Stimulated activated CD8-positive, alpha-beta memory T cell treated with anti-CD3 and anti-CD28 coated beads, Interleukin-2, amount 100 ng/mL, for 1 hour (primary cell): ENCODE measurements at regions not wholly inside any gene's neighbourhood (a gene's known extent, or its start where the extent isn't known, plus 50 kb on each side); places are given as distances from the start of the nearest gene placed in this dataset.

Experiments
- DNase-seq, 2 donors: peaks; one replicate each; pipeline ENCODE4 v3.0.0-alpha.2; 2020; ENCODE audit warnings: low read depth in 2 of 2

DNA sequence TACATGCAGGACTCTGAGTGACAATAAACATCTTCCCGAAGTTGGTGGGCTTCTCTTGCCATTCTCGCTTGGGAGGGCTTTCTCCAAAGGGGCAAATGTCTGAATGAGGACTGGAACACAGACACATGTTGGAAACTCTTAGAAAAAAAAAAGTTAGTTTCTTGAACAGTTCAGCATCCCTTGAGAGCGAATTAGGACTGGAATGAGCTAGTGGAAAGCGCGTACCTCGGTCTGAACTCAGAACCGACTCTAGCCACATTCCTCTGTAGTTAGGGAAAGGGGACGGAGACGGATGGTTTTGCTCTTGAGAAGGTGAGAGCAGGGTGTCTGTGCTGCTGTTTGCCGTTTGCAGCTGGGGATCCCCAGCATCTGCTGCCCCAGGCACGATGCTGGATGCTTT lies 517.3 kb downstream of the TBC1D22A start:
- DNase-seq = no peak

DNA sequence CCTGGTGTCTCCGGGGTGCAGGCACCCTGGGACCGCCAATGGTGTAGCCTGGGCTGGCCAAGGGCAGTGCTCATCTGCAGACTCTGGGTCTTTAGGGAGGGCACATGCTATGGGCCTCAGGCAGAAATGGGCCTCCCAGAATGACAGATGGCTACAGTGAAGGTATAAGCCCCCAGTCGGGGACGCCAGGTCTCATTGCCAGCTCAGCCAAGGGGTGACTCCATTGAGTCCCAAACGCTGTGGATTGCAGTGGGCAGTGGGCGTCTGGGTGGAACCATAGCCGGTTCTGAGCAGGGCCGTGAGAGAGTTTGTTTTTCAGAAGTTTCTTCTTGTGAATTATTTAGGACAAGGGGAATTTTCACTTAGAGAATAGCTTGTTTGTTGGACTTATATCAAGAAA lies 516.9 kb downstream of the TBC1D22A start:
- DNase-seq = no peak

DNA sequence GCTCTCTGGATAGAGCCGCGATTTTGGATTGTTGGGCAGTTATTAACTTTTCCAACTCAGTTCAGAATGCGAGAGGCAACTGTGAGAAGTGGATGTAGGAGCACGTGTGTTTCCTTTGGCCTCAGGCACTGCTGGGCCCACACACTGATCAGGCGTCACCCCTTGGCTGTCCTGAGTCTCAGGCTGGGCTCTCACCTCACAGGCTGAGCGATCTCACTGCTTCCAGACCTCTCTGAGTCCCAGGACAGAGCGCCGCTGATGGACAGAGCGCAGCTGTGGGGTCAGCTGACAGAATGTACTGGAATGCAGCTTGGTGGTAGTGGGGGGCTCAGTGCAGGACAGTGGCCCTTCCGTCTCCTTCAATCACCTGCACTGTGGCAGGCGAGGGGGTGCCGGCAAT lies 516.2 kb downstream of the TBC1D22A start:
- DNase-seq = no peak

DNA sequence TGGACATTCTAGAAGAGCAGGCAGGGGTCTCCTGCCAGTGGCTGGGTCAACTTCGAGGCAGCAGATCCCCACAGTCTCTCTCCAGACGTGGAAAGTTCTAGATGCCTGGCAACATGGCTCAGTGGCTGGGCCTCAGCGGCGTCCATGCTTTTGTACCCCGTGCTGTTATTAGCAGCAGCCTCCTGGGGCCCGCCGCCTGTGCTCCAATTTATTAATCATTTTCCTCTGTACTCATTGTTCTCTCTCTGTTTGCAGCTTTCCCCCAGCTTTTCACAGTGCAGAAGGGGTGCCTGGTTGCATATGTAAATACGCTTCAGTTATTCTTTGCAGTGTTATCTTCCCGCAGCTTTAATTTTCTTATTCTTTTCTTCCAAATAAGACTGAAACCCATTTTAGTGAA lies 515.1 kb downstream of the TBC1D22A start:
- DNase-seq = no peak

DNA sequence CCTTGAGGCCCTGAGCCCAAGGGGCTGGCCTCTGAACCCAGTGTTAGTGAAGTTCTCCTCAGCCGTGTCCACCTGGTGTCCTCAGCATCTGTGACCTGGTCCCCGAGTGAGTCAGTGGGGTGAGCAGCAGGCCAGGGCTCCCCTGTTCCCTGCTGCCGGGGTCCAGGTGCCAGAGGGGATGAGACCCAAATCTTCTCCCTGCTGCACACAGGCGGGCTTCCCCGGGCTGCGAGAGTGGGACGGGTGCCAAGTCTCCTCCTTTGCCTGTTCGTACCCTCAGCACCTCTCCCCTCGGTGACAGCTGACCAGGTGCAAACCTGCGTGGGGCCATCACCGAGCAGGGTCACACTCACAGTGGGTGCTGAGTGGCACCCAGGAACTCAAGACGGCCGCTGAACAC lies 514.5 kb downstream of the TBC1D22A start:
- DNase-seq = no peak

DNA sequence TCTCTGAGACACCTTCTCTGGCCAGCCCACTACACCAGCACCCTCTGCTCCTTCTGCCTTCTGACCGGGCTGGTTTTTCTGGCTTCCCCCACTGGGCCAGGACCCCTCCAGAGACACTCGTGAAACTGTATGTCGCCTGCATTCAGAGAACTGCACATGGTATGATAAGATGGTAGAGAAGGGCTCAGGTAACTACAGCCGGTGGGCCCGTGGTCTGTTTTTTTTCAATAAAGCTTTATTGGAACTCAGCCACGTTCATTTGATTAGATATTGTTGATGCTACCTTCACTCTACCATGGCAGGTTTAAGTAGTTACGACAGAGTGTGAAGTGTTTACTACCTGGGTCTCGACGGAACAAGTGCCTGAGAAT lies 514.0 kb downstream of the TBC1D22A start:
- DNase-seq = no peak

DNA sequence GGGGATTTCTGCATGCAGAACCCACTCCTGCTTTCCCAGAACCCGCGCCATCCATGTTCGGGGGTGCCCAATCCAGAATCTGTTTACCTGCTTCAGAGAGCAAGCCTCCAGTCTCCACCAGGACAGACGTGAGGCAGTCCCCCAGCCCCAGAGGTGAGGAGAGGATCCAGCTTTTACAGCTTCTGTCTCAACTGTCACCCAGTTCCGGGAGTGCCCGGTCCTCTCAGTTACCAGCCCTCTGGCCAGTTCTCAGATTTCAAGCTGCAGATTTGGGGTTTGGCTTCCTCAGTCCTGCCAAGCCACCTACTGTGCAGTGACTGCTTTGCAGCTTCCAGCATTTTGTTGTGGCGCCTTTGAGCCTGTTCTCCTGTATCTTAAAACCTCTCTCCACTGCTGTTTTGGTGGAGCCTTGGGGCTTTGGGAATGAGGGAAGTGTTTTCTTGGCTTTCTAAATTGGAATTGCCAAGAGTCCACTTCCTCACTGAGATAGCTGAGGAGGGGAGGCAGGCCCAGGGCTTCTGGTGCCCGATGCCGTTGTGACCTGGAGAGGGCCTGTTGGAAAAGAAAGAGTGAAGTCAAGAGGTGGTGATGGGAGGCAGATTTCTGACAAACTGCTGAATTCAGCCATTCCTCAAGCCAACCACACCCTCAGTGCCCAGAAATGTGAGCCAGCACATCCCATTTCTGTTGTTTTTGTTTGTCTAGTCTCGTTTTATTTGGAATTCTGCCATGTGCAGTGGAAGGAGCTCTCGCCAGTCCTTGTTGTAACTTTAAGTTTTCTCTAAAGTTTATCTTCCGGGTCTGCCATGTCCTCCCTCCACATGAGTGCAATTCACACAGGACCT lies 513.4 kb downstream of the TBC1D22A start:
- DNase-seq = no peak

DNA sequence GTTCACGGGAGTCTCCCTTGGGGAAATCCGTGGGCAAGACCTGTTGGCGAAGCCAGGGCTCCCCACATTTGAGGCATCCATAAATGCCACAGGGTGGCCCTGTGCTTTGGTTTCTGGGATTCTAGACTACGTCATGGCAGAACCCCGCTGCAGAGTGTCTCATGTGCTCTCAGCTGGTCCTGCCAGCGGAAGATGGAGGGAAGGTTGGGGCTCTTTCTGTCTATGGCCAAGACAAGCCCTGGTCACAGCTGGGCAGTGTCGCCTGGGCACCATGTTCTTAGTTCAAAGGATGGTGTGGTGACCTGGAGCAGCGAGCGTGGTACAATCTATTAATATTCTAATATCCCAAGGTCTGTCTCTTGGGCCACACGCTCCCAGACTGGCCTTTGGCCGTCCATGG lies 511.7 kb downstream of the TBC1D22A start:
- no peak for DNase-seq

DNA sequence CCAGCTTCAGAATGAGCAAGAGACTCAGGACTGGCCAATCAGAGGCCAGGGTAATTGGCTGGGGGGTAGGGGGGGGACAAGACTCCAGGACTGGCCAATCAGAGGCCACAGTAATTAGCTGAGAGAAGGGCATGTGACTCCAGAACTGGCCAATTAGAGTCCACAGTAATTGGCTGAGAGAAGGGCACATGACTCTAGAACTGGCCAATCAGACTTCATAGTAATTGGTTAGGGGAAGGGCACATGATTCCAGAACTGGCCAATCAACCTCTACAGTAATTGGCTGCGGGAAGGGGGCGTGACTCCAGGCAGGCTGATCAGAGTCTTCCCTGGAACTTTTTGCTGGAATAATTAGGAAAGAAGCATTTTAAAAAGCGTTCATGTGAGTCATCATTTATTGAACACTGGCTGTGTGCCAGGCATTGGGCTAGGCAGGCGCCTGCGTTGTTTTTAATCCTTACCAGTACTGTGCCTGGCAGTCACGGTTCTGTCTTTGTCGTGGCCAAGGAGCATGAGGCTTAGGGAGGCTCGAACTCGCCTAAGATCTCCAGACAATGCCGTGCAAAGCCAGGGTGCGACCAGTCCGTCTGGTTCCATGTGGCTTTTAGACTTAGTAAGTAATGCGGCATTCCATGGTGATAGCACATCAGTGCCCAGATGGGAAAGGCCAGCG lies 508.1 kb downstream of the TBC1D22A start:
- no peak for DNase-seq

DNA sequence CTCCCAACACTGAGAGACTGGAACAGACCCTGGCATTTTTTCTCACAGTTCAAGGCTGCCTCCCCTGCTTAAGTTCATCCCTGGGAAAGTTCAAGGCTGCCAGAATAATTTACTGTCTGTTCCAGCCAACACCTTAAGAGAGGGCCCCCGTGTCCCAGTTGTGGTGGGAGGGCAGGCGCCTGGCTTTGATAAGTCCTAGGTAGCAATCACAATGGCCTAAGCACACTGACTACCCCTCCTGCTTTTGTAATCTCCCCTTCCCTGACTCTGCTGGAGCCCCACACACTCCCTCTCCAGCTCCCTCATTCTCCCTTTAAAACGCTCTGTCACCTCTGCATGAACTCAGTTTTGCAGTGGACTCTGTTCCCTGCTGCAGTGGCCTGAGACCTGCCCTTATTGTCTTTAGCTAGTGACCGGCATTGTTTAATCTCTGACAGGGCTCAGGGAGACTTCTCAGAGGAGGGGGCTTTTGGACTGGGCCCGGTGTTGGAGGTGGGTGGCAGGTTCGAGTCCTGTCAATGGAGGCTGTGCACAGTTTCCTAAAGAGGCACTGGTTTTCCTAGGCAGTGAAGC lies 507.2 kb downstream of the TBC1D22A start:
- no peak for DNase-seq

DNA sequence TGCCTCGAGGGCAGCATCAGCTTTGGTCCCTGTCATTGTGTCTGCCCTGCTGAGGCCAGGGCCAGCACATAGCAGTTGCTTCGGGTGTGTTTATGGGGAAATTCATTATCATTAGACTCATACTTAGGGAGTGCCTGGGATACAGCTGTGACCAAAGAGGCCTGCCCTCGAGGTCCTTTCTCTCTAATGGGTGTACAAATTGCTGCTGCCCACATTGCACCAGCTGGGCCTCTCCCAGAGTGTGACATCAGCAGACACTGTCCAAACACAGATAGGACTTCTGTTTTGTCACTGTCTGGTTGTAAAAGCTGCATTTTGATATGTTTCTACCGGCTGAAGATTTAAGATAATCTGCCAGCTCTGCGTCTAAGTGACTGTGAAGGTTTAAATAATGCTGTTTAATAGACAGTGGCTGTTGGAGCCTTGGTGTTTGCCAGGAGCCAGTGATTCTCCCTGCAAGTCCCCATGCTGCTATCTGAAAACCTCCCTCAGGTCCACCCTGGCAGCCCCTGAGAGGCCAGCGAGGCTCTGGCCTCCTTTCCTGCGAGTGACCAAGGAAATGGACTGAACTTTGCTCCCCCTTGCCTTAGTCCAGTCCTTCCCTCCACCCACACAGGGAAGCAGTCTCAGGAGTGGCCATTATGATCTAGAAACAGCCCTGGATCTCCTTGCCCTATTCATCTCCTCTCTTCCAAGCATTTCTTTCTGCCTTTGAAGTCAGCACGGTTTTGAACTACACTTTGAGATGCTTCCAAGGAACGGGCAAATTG lies 505.2 kb downstream of the TBC1D22A start:
- no peak for DNase-seq

DNA sequence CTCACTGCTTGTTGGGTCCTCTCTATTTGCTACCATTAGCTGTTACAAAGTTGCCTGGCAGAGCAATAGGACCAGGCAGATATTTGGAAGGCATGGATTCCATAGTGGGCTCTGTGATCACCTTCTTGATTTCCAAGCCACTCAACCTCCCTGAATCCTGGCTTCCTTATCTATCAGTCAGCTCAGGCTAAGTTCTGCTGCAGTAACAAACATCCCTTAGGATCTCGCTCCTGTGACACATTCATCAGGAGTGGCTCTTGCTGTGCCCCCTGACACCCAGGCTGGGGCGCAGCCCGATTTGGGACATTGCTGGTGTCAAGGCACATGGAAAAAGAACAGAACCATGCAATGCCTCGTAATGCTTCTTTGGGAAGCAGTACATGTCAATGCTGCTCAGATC lies 503.9 kb downstream of the TBC1D22A start:
- no peak for DNase-seq

DNA sequence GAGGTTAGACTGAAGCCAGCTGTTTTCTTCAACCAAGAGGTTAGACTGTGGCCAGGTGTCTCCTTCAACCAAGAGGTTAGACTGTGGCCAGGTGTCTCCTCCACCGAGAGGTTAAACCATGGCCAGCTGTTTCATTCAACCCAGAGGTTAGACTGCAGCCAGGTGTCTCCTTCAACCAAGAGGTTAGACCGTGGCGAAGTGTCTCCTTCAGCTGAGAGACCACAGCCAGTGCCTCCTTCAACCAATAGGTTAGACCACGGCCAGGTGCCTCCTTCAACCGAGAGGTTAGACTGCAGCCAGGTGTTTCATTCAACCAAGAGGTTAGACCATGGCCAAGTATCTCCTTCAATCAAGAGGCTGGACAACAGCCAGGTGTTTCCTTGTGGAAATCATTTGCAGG lies 498.1 kb downstream of the TBC1D22A start:
- DNase-seq = no peak

DNA sequence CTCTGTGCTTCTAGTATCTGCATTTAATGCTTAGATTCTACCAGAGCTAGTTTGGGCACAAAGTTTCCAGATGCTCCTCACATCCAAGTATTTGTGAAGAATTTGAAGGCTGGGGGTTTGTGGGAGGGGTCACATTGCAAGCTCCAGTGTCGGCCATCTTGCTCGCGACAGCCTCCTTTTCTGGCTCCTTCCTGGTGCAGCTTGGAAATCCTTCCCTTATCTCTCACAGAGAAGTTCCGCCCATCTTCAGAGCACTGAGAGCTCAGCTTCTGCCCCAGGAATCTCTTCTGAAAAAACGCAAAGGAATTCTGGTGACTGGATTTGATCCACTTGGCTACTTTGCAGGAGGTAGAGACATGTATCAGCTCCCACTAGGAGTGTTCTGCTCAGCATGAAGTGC lies 497.5 kb downstream of the TBC1D22A start:
- no peak for DNase-seq

DNA sequence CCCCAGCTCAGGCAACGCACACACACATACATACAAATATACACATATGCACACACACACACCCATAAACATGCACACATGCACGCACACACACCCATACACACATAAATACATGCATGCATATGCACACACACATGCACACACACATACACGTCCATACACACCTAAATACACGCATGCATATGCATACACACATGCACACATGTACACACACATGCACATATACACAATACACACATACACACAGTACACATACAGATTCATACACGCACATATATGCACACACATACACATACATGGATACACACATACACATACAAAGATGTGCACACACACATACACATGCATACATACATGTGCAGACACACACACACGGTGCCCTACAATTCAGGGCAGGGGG lies 496.6 kb downstream of the TBC1D22A start:
- no peak for DNase-seq

DNA sequence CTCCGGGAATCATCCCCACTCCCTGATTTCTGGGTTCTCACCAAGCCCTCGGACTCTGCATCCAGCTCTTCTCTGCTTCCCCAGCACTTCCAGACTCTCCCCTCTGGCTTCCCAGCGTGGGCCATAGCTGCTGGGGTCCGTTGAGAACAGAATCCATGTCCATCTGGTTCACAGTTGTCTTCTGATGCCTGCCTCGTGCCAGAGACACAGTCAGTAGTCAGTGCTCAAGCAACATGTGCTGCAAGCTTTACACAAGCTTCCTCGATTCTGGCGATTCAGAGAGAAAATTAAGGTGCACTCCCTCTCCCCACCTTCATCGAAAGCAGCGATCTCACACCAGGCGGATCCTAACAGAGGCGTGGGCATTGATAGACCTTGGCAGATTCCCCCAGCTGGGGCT lies 495.5 kb downstream of the TBC1D22A start:
- no peak for DNase-seq

DNA sequence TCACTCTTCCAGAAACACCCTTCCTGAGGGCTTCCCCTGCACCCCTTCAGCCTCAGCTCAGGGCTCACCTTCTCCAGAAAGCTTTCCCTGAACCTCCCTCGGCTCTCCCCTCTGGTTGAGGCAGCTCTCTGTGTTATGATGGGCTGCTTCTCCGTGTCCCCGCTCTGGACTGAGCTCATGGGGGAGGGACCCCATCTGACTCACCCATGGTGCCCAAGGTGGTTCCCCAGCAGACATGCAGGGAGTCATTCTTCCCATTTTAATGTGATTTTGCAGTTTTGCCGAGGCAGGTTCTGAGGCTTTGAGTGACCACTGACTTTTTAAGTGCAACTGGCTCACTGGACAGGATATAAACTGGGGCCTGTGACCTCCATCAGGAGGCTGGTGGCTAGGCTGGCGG lies 495.1 kb downstream of the TBC1D22A start:
- DNase-seq = no peak

DNA sequence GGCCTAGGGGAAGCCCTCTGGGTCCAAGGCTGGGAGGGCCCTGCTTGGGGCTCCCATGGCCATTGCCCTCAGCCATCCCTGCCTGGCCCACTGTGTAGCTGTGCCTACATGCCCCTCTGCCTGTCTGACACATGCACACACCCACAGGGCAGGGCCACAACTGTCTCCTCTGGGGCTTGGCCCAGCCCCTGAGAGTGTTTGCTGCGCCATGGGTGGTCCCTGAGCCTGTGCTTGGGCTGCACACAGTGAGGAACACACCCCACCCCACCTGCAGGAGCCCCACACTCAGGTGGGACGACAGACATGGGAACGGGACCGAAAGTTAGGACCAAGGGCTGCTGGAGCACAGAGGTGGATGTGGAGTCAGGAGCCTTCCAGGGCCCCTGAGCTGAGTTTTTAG lies 489.5 kb downstream of the TBC1D22A start:
- DNase-seq = no peak

DNA sequence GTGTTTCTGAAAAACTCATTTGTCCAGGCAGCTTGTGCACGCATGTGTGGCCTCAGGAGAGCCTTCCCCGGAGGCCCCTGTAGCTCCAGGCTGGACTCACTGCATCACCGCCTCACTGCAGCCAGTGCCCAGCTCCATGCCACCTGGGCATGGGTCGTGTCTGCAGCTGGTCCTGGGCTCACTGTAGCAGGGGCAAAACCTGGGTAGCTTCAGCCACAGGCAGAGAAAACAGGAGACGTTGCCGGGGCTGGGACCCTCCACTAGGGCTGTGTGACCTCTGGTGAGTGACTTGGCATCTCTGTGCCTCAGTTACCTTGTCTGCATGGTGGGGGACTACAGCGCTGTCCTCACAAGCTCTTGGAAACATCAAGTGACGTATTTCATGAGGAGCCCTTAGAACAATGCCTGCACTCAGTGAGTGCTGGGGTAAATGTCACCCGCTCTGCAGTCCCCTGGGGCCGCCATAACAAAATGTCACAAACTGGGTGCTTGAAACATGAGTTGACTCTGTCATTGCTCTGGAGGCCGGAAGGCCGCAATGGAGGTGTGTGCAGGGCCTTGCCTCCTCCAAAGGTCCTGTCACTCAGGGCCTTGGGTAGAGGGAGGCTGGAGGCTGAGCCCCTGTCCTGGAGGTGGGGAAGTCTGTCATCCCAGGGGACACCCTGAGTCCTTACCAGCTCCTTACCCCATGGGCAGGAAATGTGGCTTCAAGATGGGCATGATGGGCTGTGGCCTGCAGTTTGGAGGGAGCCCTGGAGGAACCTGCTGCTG lies 488.7 kb downstream of the TBC1D22A start:
- DNase-seq = no peak

DNA sequence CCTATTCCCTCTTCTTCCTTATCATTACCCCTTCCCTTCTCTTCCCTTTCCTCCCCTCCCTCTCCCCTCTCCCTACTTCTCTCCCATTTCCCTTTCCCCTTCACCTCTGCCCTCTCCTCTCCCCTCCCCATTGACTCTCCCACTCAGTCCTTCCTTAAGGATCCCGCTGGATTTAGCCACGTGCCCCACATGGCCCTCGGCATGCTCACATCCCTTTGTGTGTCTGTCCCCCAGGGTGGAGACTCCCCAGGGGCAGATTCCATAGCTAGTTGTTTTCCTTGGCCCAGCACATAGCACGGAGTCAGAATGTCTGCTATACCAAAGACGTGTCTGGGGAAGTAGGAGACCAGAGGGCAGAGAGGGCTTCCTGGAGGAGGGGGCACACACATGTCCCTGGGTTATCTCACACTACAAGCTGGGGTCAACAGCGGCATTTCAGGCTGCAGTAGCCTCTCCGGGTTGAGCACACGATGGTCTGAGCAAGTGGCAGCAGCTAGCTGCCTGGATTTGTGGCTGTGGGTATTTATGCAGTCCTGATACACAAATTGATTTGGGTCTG lies 487.0 kb downstream of the TBC1D22A start:
- DNase-seq = no peak

DNA sequence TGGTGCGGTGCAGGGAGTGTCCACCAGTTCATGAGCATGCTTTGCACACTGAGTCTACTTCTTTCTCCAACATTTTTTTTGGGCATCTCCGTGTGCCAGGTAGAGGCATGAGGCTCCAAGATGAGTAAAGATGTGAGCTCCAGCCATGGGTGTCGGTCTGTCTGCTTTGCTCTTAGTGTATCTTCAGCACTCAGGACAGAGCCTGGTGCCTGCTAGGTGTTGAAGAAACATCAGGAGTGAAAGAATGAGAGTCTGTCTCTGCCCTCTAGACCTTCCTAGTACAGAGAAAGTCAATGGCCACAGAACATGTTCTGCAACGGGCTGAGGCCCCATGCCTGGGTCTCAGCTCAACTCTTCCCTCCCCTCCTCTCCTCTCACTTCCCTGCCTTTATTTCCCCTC lies 486.5 kb downstream of the TBC1D22A start:
- DNase-seq = no peak
